GM23248 (cell line): ENCODE measurements at regions not wholly inside any gene's neighbourhood (a gene's known extent, or its start where the extent isn't known, plus 50 kb on each side); places are given as distances from the start of the nearest gene placed in this dataset.
"Not testable (repeated sequence)": the region's sequence is repeated elsewhere in the genome, so short reads cannot be mapped to it uniquely, and the experiment has no call there.

Experiments
- DNase-seq: peaks from one replicate; pipeline ENCODE4 v3.0.0-alpha.2; 2015
- H2AFZ ChIP-seq: fragments of 200-600 bp; sonication (generic); 2 replicates; pipeline ENCODE4 v1.6.1; 2016; ENCODE audit warnings: antibody characterized with exemption
- H3F3A ChIP-seq: fragments of 200-600 bp; sonication (generic); 2 replicates; pipeline ENCODE4 v1.6.1; 2016; ENCODE audit warnings: mild to moderate bottlenecking, antibody characterized with exemption, mixed run types; ENCODE audit not compliant: insufficient read depth
- H3K27ac ChIP-seq: fragments of 200-600 bp; sonication (generic); 2 replicates; pipeline ENCODE4 v1.5.1; 2016; ENCODE audit warnings: mild to moderate bottlenecking
- H3K27me3 ChIP-seq: fragments of 200-600 bp; sonication (generic); replicated peaks from 2 replicates; pipeline ENCODE4 v1.6.1; 2016; ENCODE audit warnings: mild to moderate bottlenecking; ENCODE audit not compliant: insufficient read depth
- H3K36me3 ChIP-seq: fragments of 200-600 bp; sonication (generic); 2 replicates; pipeline ENCODE4 v1.6.1; 2016; ENCODE audit warnings: low read depth, mild to moderate bottlenecking
- H3K4me1 ChIP-seq: fragments of 200-600 bp; sonication (generic); 2 replicates; pipeline ENCODE4 v1.6.1; 2016; ENCODE audit warnings: mild to moderate bottlenecking; ENCODE audit not compliant: insufficient read depth
- H3K4me2 ChIP-seq: fragments of 200-600 bp; sonication (generic); one replicate; pipeline ENCODE4 v1.6.1; 2016; ENCODE audit warnings: mild to moderate bottlenecking; ENCODE audit not compliant: unreplicated experiment
- H3K4me3 ChIP-seq: fragments of 200-600 bp; sonication (generic); 2 replicates; pipeline ENCODE4 v1.5.1; 2016; ENCODE audit warnings: mild to moderate bottlenecking
- H3K79me2 ChIP-seq: fragments of 200-600 bp; sonication (generic); 2 replicates; pipeline ENCODE4 v1.6.1; 2016; ENCODE audit warnings: mild to moderate bottlenecking; ENCODE audit not compliant: insufficient read depth
- H3K9ac ChIP-seq: fragments of 200-600 bp; sonication (generic); 2 replicates; pipeline ENCODE4 v1.6.1; 2016; ENCODE audit warnings: mild to moderate bottlenecking
- H3K9me2 ChIP-seq: fragments of 200-600 bp; sonication (generic); 2 replicates; pipeline ENCODE4 v1.6.1; 2016; ENCODE audit warnings: mixed run types, mild to moderate bottlenecking, moderate library complexity; ENCODE audit not compliant: insufficient read depth
- H3K9me3 ChIP-seq: fragments of 200-600 bp; sonication (generic); one replicate; pipeline ENCODE4 v1.6.1; 2017; ENCODE audit warnings: low read depth
- H4K20me1 ChIP-seq: fragments of 200-600 bp; sonication (generic); 2 replicates; pipeline ENCODE4 v1.6.0; 2016; ENCODE audit not compliant: insufficient read depth
- EZH2 ChIP-seq: fragments of 200-600 bp; sonication (generic); IDR thresholded peaks from 2 replicates; pipeline ENCODE4 v1.6.1; 2018; ENCODE audit warnings: antibody characterized with exemption, mild to moderate bottlenecking; ENCODE audit not compliant: insufficient read depth, poor library complexity, severe bottlenecking
- EZH2phosphoT487 ChIP-seq: fragments of 200-600 bp; sonication (generic); IDR thresholded peaks from 2 replicates; pipeline ENCODE4 v1.6.1; 2018; ENCODE audit warnings: antibody characterized with exemption, moderate library complexity, mild to moderate bottlenecking, low read depth; ENCODE audit not compliant: insufficient read depth
- WGBS, 2 experiments: methylation state at CpG; one replicate each; pipeline ENCODE4 v1.1.6; 2015 to 2017; ENCODE audit warnings: low lambda C conversion rate in 2 of 2, low coverage in 1 of 2; ENCODE audit errors: missing lambda C conversion rate in 2 of 2; 5-methylcytosine and 5-hydroxymethylcytosine counted together
- in situ Hi-C: fragments of 300-500 bp; cut with MboI; formaldehyde crosslinking; loops from 2 replicates; pipeline ENCODE4 v1.15.0; 2020

DNA sequence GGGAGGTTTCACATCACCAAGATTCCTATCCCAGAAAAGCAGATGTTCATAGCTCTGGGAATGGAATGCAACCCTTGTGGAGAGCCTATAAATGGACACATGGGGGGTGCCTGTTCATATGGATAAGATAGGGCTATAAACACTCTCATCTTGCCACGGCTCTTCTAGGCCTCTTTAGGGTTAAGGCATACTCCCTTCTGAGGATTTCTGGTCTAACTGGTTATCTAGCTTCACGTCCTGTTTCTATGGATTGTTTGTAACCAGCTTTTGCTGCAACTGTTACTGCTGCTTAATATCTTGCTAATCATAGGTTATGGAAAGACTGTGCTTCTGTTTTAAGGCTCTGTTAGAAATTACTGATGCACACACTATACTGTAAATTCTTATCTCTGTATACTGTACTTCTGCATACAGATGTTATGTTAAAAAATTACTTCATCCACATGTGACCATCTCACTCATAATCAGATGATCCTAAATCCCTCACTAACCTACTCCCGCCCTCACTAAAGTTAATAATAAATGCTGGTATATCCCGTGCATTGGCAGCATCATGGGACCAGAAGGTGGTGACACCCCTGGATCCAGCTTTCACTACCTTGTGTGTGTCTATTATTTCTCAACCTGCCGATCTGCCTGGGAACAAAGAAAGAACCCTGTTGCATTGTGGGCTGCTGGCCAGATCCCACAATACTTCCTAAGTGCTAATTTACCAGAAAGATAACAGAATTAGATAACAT, 68.7 kb downstream of the PRKAB2 start:
- in situ Hi-C loops, H3K4me1 ChIP-seq, H3K9me3 ChIP-seq, H3K36me3 ChIP-seq, H3K27ac ChIP-seq, H2AFZ ChIP-seq, H3K27me3 ChIP-seq, DNase-seq, H3K9ac ChIP-seq, H4K20me1 ChIP-seq, H3K4me3 ChIP-seq, H3F3A ChIP-seq, H3K79me2 ChIP-seq, H3K9me2 ChIP-seq, H3K4me2 ChIP-seq: not testable (repeated sequence)
- WGBS, 2 experiments, result 24 to 26% methylated on average over 5 of the region's 5 CpGs

- H3K9me3 ChIP-seq, result no peaks in the 10 kb centered on the region
- in situ Hi-C loops, result no loop called here
- H3K27ac ChIP-seq, result no peak overlapping the region
- H3K79me2 ChIP-seq, result no peaks in the 10 kb centered on the region
- H3K4me1 ChIP-seq, result no peaks in the 10 kb centered on the region
- H3K4me3 ChIP-seq, result no peak overlapping the region
- no peaks in the 10 kb centered on the region for H3K36me3 ChIP-seq
- peak; percentile 43 for DNase-seq
- no peaks in the 10 kb centered on the region for H3F3A ChIP-seq
- H3K27me3 ChIP-seq, result no peaks in the 10 kb centered on the region
- no peak overlapping the region for H3K9ac ChIP-seq
- no peaks in the 10 kb centered on the region for H4K20me1 ChIP-seq
- TF ChIP-seq EZH2phosphoT487, result no peak
- no peak for TF ChIP-seq EZH2
- H3K4me2 ChIP-seq, result no peak overlapping the region
- no peak overlapping the region; the same call in 1 of the 2 replicates for H2AFZ ChIP-seq
- 39 to 42% methylated on average over 6 of the region's 6 CpGs for WGBS, 2 experiments
- no peaks in the 10 kb centered on the region for H3K9me2 ChIP-seq
Measured at GRCh38 chr1:147099192-147099591, 73.1 kb downstream of the PRKAB2 start.

- H3K9me3 ChIP-seq, H4K20me1 ChIP-seq, H3K4me2 ChIP-seq, H3K9me2 ChIP-seq, H3K4me3 ChIP-seq, H3K36me3 ChIP-seq, H3K27me3 ChIP-seq, H3F3A ChIP-seq, H2AFZ ChIP-seq, H3K9ac ChIP-seq, H3K27ac ChIP-seq, in situ Hi-C loops, H3K4me1 ChIP-seq, H3K79me2 ChIP-seq: not testable (repeated sequence)
- DNase-seq, result peak; percentile 52
- 40 to 44% methylated on average over 11 of the region's 11 CpGs for WGBS, 2 experiments
Measured at GRCh38 chr1:147098338-147098973, 73.8 kb downstream of the PRKAB2 start.

DNA sequence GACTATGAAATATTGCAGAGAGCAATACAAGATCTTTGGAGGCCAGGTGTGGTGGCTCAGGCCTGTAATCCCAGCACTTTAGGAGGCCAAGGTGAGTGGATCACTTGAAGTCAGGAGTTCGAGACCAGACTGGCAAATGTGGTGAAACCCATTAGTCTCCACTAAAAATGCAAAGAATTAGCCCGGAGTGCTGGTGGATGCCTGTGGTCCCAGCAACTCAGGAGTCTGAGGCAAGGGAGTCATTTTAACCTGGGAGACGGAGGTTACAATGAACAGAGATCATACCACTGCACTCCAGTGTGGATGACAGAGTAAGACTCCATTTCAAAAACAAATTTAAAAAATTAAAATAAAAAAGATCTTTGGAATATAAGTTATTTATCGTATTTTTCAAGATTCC, 76.6 kb downstream of the PRKAB2 start:
- Histone ChIP-seq H3K27me3 (no peaks in the 10 kb centered on the region), H3K36me3 (no peaks in the 10 kb centered on the region), H4K20me1 (no peaks in the 10 kb centered on the region), H3K4me1 (no peaks in the 10 kb centered on the region), H3K9ac (no peak overlapping the region), H3K79me2 (no peaks in the 10 kb centered on the region), H3K9me2 (no peaks in the 10 kb centered on the region), H3K4me3 (no peak overlapping the region), H3K27ac (no peak overlapping the region), H2AFZ (no peak overlapping the region), H3K4me2 (no peak overlapping the region), H3F3A (no peaks in the 10 kb centered on the region), H3K9me3 (no peaks in the 10 kb centered on the region)
- no peak for DNase-seq
- in situ Hi-C loops, result no loop called here
- WGBS, 2 experiments, result 59 to 63% methylated on average over 4 of the region's 4 CpGs
- TF ChIP-seq EZH2phosphoT487 (no peak), EZH2 (no peak)

DNA sequence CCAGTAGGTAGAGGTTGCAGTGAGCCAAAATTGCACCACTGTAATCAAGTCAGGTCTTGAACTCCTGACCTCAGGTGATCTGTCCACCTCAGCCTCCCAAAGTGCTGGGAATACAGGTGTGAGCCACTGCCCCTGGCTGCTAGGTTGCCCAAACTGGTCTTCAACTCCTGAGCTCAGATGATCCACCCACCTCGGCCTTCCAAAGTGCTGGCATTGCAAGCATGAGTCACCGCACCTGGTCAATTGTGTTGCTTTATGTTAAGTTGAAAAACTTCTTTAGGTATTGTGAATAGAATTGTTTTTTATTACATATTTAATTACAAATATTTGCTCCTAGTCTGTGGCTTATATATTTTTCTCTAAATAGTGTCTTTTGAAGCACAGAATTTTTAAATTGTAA, 80.5 kb downstream of the PRKAB2 start:
- Histone ChIP-seq H3F3A (no peaks in the 10 kb centered on the region), H3K9me3 (peaks cover 3% of the 10 kb centered on the region), H3K9me2 (no peaks in the 10 kb centered on the region), H2AFZ (no peak overlapping the region), H3K4me1 (no peaks in the 10 kb centered on the region), H3K27ac (no peak overlapping the region), H3K4me2 (no peak overlapping the region), H4K20me1 (no peaks in the 10 kb centered on the region), H3K36me3 (no peaks in the 10 kb centered on the region), H3K79me2 (no peaks in the 10 kb centered on the region), H3K4me3 (no peak overlapping the region), H3K9ac (no peak overlapping the region), H3K27me3 (no peaks in the 10 kb centered on the region)
- in situ Hi-C loops, result no loop called here
- 80 to 84% methylated on average over 2 of the region's 2 CpGs for WGBS, 2 experiments
- TF ChIP-seq EZH2phosphoT487 (no peak), EZH2 (no peak)
- no peak for DNase-seq
